Urinary bladder (tissue), 3 donors: ENCODE measurements at regions not wholly inside any gene's neighbourhood (a gene's known extent, or its start where the extent isn't known, plus 50 kb on each side); places are given as distances from the start of the nearest gene placed in this dataset.

ENCODE experiments used
- DNase-seq: peaks from one replicate; pipeline ENCODE4 v3.0.0-alpha.2; 2015; ENCODE audit errors: extremely low spot score
- H3K27ac ChIP-seq: one replicate; pipeline ENCODE4 v1.5.1; 2013; ENCODE audit warnings: low read depth, mild to moderate bottlenecking, moderate library complexity
- H3K36me3 ChIP-seq: one replicate; pipeline ENCODE4 v1.6.1; 2013; ENCODE audit warnings: mild to moderate bottlenecking, moderate library complexity; ENCODE audit not compliant: insufficient read depth
- H3K4me1 ChIP-seq: one replicate; pipeline ENCODE4 v1.6.1; 2013; ENCODE audit warnings: mild to moderate bottlenecking, moderate library complexity; ENCODE audit not compliant: insufficient read depth
- H3K4me3 ChIP-seq: one replicate; pipeline ENCODE4 v1.5.1; 2013; ENCODE audit warnings: low read depth, low read length
- WGBS: extraction: QIAGEN DNeasy Blood & Tissue Kit; methylation state at CpG from one replicate; pipeline ENCODE4 v1.1.7; 2013; 5-methylcytosine and 5-hydroxymethylcytosine counted together
- donor health status: healthy with polysubstance abuse.
- donor health status: healthy.

GRCh38 chr5:54897001-54897400 is 88.4 kb downstream of the ESM1 start:
- Histone ChIP-seq H3K4me1 (no peaks in the 10 kb centered on the region), H3K4me3 (no peak overlapping the region), H3K36me3 (no peaks in the 10 kb centered on the region), H3K27ac (no peak overlapping the region)
- 97% methylated on average over 10 of the region's 10 CpGs for WGBS
- DNase-seq: no peak

DNA sequence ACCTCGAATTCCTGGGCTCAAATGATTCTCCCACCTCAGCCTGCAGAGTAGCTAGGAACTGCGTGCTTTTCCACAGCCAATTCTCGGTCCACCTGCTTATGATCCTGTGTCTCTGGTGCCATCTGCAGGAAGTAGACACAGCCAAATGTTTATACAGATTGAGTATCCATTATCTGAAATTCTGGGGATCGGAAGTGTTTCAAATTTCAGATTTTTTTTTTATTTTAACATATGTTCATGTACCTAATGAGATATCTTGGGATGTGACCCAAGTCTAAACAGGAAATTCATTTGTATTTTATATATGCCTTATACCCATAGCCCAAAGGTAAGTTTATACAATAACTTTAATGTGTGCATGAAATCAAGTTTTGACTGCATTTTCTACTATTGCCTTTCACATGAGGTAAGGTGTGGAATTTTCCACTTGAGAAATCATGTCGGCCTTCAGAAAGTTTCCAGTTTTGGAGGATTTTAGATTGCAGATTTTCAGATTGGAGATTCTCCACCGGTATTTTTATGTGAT is 89.5 kb downstream of the ESM1 start:
- DNase-seq: no peak
- H3K27ac ChIP-seq: no peak overlapping the region
- WGBS: 36% methylated on average over 6 of the region's 6 CpGs

DNA sequence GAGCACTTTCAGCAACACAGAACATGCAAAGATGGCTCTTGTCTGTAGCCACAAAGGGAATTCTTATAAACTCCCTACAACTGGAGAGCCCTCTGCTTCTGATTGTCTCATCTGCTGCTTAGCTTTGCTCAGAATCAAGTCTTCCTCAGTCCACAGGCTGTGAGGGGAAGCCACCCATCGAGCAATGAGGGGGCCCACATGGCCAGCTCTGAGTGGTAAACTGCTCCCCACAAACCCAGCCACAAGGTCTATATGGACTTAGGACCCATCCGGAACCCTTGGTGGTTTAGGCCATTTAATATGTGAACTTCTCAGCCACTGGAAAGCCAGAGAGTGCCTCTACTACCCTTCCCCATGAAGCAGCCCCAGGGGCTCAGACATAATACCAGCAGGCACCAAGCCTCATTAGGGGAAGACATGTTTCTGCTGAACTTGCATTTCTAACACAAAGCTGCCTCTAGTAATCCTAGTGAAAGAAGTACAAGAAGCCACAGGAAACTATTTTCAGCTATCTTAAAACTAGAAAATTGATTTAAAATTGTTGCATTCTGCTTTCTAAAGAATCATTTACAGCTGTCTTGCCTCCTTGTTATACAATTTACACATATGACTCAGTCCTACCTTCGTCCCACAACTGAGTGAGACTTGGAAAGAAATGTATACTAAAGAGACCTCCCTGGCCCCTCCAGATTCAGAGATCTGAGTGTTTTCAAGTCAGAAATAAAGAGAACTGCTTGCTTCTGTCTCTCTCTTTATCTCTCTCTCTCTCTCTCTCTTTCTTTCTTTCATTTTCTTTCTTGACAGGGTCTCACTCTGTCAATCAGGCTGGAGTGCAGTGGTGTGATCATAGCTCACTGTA is 90.2 kb downstream of the ESM1 start:
- DNase-seq: no peak
- Histone ChIP-seq H3K4me3 (no peak overlapping the region), H3K36me3 (no peaks in the 10 kb centered on the region), H3K4me1 (no peaks in the 10 kb centered on the region), H3K27ac (no peak overlapping the region)
- WGBS: 62% methylated on average over 3 of the region's 3 CpGs

More for the DNA sequence above, 89.5 kb downstream of the ESM1 start:
- Histone ChIP-seq H3K4me1 (no peaks in the 10 kb centered on the region), H3K36me3 (no peaks in the 10 kb centered on the region), H3K4me3 (no peak overlapping the region)

DNA sequence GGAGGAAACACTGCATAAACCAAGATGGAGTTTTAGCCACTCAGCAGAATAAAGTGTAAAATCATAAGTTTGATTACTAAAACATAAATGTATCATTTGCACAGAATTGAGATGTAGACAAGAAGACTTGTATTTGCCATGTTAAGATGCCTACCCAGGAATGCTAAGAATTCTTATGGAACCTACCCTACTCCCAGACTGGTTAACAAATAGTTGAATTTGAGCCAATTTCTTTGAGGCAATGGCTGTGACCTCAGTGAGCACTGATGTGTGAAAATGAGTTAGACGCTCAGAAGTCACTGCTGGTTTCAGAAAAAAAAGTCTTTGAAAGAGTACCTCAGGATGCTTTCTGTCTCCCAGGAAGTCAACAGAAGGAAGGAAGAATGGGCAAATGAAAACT is 95.6 kb downstream of the ESM1 start:
- no peak overlapping the region for H3K4me3 ChIP-seq
- 60% methylated on average over 1 of the region's 1 CpG for WGBS
- no peak overlapping the region for H3K27ac ChIP-seq
- no peaks in the 10 kb centered on the region for H3K36me3 ChIP-seq
- no peak for DNase-seq
- H3K4me1 ChIP-seq: no peaks in the 10 kb centered on the region

GRCh38 chr5:54887663-54888062 is 97.7 kb downstream of the ESM1 start:
- Histone ChIP-seq H3K36me3 (no peaks in the 10 kb centered on the region), H3K4me1 (no peaks in the 10 kb centered on the region), H3K27ac (no peak overlapping the region), H3K4me3 (no peak overlapping the region)
- no peak for DNase-seq
- 83% methylated on average over 1 of the region's 1 CpG for WGBS

GRCh38 chr5:54886866-54887265 is 98.5 kb downstream of the ESM1 start:
- Histone ChIP-seq H3K4me3 (no peak overlapping the region), H3K27ac (no peak overlapping the region), H3K36me3 (no peaks in the 10 kb centered on the region), H3K4me1 (no peaks in the 10 kb centered on the region)
- no peak for DNase-seq
- 77% methylated on average over 1 of the region's 1 CpG for WGBS

GRCh38 chr5:54885636-54886035 is 99.8 kb downstream of the ESM1 start:
- Histone ChIP-seq H3K27ac (no peak overlapping the region), H3K36me3 (no peaks in the 10 kb centered on the region), H3K4me1 (no peaks in the 10 kb centered on the region), H3K4me3 (no peak overlapping the region)
- no peak for DNase-seq
- WGBS: 96% methylated on average over 3 of the region's 3 CpGs

DNA sequence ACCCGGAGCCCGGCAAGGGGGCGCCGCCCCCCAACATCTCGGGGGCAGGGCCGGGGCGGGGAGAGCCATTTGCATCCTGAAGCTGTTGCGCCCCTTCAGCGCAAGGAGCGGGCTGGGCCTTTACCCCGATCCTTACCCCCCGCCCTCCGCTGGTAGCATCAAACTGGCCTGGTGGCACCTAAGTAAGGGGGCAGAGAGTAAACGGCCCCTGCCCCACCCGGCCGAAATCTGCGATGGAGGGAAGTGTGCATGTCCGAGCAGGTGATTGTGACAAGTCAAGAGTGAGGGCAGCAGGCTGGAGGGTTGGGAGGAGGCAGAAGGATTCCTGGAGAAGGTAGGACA is 101.2 kb downstream of the ESM1 start:
- Histone ChIP-seq H3K4me1 (no peaks in the 10 kb centered on the region), H3K4me3 (peak overlapping the region; percentile 52), H3K27ac (no peak overlapping the region), H3K36me3 (no peaks in the 10 kb centered on the region)
- 32% methylated on average over 18 of the region's 18 CpGs for WGBS
- no peak for DNase-seq

DNA sequence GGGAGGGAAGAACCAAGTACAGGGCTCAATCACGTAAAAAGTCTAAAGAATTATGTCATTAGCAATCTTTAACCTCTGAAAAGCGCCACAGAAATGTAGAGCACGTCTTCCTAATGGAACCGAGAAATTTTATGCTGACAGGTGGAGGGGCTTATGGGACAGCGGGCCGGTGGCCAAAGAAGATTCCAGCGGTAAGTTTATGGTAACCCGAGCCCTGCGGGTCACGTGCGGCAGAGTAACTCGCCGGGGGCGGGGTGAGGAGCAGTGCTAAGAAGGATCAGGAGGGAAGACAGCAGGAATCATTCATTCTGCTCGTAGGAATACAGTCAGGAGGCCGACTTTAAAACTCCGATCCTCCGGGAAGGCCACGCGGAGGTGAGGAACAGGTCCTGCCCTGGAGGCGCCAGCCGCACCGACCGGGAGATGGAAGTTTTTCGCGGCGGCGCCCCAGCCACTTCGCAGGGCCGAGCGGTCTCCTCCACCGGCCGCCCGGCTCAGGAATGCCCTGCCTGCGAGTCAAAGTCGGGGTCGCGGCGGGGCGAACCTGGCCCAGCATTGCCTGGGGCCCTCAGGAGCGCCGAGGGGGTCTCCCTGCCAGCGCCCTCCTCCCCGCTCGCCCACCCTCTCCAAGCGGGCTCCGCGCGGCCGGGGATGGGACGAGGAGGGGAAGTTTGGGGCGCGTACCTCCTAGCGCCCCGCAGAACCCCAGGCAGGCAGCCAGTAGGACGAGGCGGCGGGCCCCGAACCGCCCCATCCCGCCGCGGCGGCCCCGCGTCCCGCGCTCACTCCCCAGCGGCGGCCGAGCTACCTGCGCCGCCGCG is 101.8 kb downstream of the ESM1 start:
- Histone ChIP-seq H3K4me1 (no peaks in the 10 kb centered on the region), H3K4me3 (peak overlapping the region; percentile 52), H3K27ac (no peak overlapping the region), H3K36me3 (no peaks in the 10 kb centered on the region)
- WGBS: 2% methylated on average over 75 of the region's 75 CpGs
- DNase-seq: peak; percentile 45

GRCh38 chr5:54882841-54883240 is 102.6 kb downstream of the ESM1 start:
- no peaks in the 10 kb centered on the region for H3K36me3 ChIP-seq
- no peak overlapping the region for H3K27ac ChIP-seq
- DNase-seq: no peak
- no peak overlapping the region for H3K4me3 ChIP-seq
- H3K4me1 ChIP-seq: no peaks in the 10 kb centered on the region
- WGBS: 76% methylated on average over 8 of the region's 8 CpGs

- 84% methylated on average over 4 of the region's 4 CpGs for WGBS
- H3K36me3 ChIP-seq: no peaks in the 10 kb centered on the region
Observed at GRCh38 chr5:54882101-54882500, 103.3 kb downstream of the ESM1 start.

GRCh38 chr5:54881286-54882005 is 103.9 kb downstream of the ESM1 start:
- Histone ChIP-seq H3K4me1 (no peaks in the 10 kb centered on the region), H3K36me3 (no peaks in the 10 kb centered on the region), H3K27ac (no peak overlapping the region), H3K4me3 (no peak overlapping the region)
- WGBS: 86% methylated on average over 5 of the region's 5 CpGs
- DNase-seq: no peak

More at GRCh38 chr5:54882101-54882500, 103.3 kb downstream of the ESM1 start:
- no peak for DNase-seq
- H3K4me1 ChIP-seq: no peaks in the 10 kb centered on the region
- H3K27ac ChIP-seq: no peak overlapping the region
- H3K4me3 ChIP-seq: no peak overlapping the region

GRCh38 chr5:54876976-54877375 is 108.4 kb downstream of the ESM1 start:
- Histone ChIP-seq H3K27ac (no peak overlapping the region), H3K4me3 (no peak overlapping the region), H3K36me3 (no peaks in the 10 kb centered on the region), H3K4me1 (no peaks in the 10 kb centered on the region)
- 79% methylated on average over 2 of the region's 2 CpGs for WGBS
- DNase-seq: no peak
